ENCODE measurements at regions not wholly inside any gene's neighbourhood (a gene's known extent, or its start where the extent isn't known, plus 50 kb on each side); places are given as distances from the start of the nearest gene placed in this dataset.
A peak's percentile ranks its signal among the peaks of the same experiment; 100 is the strongest.
"Not testable (repeated sequence)": the region's sequence is repeated elsewhere in the genome, so short reads cannot be mapped to it uniquely, and the experiment has no call there.

DNA sequence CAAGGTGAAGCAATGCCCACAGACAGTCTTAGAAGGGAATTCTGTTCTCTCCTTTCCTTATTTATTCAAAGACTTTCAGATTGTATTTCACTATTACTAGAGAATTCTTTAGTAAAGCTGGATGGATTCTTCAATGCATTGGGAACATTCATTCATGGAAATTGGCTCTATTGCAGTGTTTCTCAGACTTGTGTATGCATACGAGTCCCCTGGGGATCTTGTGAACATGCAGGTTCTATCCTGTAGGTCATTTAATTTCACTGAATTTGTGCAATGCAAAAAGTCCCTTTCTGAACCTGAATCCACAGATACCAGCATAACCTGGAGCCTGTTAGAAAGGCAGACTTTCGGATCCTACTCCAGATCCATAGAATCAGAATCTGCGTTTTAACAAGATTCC, 160.9 kb upstream of the AHI1 start:
- no peak for DNase-seq

DNA sequence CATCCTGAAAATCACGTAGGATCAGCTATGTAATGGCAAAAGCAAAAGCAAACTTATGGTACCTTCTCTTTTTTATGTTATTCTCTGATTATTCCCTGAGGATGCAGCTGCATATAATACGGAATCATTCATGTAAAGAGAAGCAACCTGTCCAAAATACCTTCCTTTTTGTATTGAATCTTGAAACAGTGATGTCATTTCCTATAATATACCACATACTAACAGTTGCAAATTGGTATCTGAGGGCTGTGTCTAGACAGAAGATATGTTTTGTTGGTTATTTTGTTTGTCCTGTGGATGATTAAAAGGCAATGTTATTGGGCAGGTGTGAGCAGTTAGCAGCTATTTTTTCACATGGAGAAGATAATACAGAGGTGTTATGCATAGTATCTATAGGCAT, 161.4 kb upstream of the AHI1 start:
- no peak for DNase-seq

DNA sequence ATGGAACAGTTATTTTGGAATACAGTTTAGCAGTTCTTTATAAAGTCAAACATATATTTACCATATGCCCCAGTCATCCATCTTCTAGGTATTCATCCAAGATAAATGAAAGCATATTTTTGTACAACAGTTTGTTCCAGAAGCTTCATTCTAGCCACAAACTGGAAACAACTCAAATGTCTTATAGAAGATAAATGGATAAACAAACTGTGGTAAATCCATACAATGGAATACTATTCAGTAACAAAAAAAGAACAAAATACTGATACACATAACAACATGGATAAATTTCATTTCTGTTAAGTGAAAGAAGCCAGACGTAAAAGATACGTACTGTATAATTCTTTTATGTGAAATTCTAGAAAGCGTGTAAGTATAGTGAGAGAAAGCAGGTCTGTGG, 167.0 kb upstream of the AHI1 start:
- no peak for DNase-seq

DNA sequence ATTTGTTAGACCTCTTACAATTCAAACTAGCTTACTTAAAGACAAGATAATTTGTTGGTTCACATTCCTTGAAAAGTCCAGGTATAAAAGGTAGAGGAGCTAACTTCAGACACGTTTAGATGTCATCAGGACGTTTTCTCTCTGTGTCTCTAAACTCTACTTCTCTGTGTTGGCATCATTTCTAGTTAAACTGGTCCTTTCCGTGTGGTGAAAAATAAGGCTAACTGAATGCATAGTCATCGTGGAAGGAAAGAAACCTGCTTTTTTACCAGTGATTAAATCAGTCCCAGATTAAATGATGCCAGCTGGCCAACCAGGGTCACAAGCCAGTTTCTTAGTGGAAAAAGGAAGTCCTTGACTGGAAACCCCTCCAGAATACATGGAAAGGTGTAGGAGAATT, 168.4 kb upstream of the AHI1 start:
- no peak for DNase-seq

DNA sequence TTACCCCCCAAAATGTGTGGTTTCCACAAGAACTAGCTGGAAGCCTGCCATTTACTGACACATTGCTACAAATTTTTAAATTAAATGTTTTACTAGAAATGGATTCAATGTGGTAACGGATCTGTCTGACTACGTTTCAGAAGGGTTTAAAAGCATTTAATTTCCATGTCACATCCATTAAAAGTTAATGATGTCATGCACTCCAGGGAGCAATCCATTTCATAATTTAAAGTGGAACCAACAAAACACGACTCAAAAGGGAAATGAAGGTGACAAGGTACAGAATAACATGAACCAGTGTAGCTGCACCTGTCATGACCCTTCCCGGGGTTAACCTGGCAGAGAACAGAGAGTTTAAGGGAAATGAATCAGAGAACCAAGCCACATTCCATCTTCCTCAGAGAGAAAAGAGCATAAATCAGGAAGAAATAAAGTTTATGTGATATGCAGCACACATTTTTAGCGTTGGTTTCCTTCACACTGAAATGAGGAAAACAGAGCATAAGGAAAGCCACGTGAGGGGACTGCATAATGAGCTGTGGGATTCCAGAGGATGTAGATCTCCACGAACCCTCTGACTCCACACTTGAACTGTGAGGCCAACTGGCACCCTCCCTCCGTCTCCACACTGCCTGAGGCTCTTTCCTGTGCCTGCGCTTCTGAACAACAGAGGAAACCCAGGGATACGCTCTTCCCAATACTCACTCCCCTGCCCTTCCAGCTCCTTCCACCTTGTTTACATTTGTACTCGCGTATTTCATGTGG, 170.3 kb upstream of the AHI1 start:
- DNase-seq = no peak

GRCh38 chr6:135672256-135672655, 174.7 kb upstream of the AHI1 start:
- DNase-seq = no peak

GRCh38 chr6:135673501-135674309, 176.2 kb upstream of the AHI1 start:
- DNase-seq = no peak

- DNase-seq = no peak
These were observed 176.5 kb upstream of the PDE7B start for GRCh38 chr6:135675026-135675425.

GRCh38 chr6:135675862-135676261, 175.6 kb upstream of the PDE7B start:
- DNase-seq = peak; percentile 49

- no peak for DNase-seq
These were observed 170.3 kb upstream of the PDE7B start for GRCh38 chr6:135680964-135681913.

DNA sequence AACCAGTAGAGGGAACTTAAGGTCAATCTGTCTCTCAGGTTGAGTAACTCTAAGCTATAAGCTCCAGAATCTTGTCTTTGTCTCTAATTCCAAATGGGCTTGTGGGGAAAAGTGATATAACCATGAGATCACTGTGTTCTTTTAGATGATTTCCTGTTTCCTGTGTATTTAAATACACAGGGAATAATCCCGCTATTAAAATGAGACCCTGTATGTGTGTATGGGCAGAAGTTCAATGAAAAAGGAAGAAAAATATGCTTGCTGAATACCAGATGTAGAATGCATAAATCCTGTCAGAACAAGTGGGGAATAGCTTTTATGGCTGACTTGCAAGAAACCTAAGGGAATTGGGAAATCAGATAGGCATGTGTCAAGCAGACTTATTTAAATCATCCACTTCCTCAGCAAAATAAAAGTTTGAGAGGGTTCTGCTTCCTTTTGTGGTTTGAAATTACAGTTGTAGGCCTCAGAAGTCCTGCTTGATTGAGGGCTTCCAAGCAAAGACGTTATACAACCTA, 164.7 kb upstream of the PDE7B start:
- no peak for DNase-seq

DNA sequence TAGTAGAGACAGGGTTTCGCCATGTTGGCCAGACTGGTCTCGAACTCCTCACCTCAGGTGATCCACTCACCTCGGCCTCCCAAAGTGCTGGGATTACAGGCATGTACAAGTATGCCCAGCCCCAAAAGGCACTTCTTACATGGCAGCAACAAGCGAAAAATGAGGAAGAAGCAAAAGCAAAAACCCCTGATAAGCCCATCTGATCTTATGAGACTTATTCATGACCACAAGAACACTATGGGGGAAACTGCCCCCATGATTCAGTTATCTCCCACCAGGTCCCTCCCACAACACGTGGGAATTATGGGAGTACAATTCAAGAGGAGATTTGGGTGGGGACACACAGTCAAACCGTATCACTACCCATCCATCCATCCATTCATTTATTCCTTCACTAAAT, 163.0 kb upstream of the PDE7B start:
- DNase-seq = not testable (repeated sequence)

GRCh38 chr6:135692426-135692825, 159.1 kb upstream of the PDE7B start:
- DNase-seq = no peak

DNA sequence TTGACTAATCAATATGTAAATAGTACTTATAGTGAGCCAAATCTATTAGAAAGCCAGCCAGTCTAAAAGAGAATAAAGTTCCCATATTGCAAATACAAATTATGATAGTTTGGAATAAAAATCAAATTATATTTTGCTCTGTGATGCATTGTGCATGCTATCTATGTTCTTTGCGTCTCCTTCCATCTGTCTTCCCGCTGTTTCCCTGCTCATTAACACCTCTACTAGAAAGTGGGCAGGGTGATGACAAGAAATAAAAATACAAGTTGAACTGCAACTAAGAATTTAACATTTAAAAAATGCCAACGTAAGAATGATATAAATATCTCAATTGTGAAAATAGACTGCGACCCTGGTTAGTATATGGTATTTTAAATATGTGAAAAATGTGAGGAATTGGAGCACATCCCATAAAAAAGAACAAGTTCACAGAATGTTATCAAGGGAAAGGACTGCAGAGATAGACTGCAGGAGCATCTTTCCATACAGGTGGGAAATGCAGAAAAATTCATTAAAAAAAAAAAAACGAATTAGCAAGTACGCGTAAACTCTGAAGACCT, 157.6 kb upstream of the PDE7B start:
- no peak for DNase-seq

DNA sequence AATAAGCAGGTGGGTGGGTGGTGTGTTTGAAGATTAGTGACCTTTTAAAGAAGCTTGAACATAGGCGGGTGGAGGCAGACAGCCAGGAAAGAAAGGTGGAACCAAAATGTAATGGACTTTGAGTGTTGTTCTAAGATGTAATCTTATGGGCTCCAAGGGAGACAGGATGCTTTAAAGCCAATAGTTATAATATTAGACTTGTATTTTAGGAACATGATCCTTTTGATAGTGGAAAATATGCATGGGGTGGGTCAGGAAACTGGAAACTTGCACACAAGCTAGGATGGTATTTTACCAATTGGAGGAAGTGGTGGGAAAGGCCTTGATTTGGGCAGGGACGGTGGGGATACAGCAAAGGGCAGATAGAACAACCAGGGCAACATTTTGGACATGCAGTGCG, 151.8 kb upstream of the PDE7B start:
- no peak for DNase-seq

GRCh38 chr6:135701426-135701825, 150.1 kb upstream of the PDE7B start:
- no peak for DNase-seq

DNA sequence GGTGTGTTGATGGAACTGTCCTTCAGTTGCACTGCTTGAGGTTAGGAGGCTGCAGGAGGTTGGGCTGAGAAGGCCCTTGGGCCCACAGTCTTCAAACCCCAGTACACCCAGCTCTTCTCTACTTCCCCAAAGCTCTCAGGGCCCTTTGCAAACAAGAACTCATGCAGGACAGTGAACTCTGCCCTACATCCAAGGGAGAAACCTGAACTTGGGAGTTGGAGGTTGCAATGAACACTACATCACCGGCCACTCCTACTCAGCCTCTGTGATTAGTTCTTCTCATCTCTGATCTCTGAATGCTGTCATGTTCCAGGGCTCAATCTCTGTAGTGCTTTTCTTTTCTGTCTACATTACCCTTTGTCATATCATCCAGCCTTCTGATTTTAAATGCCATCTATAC, 148.5 kb upstream of the PDE7B start:
- no peak for DNase-seq

DNA sequence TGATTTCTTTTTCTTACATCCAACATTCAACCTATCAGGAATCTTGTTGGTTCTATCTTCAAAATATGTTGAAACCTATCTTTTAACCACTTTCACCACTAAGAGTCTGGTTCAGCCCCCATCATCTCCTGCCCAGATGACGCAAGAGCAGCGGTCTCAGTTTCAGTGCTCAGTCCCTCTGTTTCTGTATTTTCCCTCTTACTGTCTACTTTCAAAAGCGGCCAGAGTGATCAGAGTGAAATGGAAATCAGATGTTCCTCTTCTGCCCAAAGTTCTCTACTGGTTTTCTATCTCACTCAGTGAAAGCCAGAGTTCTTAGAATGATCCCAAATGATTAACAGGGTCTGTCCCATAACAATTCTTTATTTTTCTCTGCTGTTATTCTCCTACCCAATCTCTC, 147.9 kb upstream of the PDE7B start:
- no peak for DNase-seq

DNA sequence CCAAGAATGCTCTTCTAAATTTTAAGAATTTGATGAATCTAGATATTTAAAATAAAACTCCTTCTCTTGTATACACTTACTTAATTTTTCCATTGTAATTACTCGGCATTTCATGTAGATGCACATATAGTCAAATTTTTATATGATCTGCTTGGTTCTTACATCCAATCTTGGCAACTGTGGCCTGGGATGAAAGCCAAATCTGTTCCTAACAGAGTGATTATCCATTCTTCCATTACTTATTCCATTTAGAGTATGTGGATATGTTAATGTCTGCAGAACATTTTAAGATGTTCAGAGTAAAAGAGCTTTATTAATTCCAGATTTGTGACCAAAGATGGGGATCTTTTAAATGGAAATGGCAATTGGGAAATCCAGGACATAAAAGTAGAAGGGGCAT, 144.1 kb upstream of the PDE7B start:
- DNase-seq = no peak

GRCh38 chr6:135710042-135710441, 141.5 kb upstream of the PDE7B start:
- DNase-seq = no peak

GRCh38 chr6:135722190-135722589, 129.3 kb upstream of the PDE7B start:
- no peak for DNase-seq

- DNase-seq = no peak
These were observed 128.8 kb upstream of the PDE7B start for GRCh38 chr6:135722679-135723078.

DNA sequence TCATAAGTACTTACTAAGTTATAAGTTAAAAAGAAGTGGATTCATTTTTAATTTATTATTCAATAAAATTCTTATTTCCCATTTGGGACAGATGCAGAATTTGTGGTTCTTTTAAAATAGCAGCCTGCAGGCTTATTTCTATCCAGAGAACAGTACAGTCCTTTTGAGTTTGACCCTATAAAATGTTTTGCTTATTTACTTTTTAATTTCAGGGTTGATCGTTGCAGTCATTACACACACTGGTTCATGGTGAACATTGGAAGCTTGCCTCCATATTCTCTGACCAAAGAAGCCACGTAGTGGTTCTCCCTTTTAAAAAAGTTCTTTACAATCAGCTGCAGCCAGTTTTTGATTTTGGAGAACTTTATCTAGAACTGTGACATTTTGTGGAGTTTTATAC, 122.9 kb upstream of the PDE7B start:
- DNase-seq = no peak
